Activated T-helper 1 cell treated with anti-CD3 and anti-CD28 coated beads, Interleukin-2, amount 50 U/mL, for 16 hours (primary cell): ENCODE measurements at regions not wholly inside any gene's neighbourhood (a gene's known extent, or its start where the extent isn't known, plus 50 kb on each side); places are given as distances from the start of the nearest gene placed in this dataset.
"Not testable (repeated sequence)": the region's sequence is repeated elsewhere in the genome, so short reads cannot be mapped to it uniquely, and the experiment has no call there.

ENCODE experiments used
- DNase-seq, 2 donors: peaks; one replicate each; pipeline ENCODE4 v3.0.0-alpha.2; 2020; ENCODE audit warnings: low read depth in 1 of 2, low spot score in 1 of 2

DNA sequence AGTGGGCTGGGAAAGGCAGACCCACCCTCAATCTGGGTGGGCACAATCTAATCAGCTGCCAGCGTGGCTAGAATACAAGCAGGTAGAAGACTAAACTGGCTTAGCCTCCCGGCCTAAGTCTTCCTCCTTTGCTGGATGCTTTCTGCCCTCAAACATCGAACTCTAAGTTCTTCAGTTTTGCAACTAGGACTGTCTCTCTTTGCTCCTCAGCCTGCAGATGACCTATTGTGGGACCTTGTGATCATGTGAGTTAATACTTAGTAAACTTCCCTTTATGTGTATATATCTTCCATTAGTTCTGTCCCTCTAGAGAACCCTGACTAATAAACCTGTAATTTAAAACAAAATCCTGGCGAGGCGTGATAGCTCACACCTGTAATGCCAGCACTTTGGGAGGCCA, 51.8 kb upstream of the SLC39A8 start:
- not testable (repeated sequence) for DNase-seq

DNA sequence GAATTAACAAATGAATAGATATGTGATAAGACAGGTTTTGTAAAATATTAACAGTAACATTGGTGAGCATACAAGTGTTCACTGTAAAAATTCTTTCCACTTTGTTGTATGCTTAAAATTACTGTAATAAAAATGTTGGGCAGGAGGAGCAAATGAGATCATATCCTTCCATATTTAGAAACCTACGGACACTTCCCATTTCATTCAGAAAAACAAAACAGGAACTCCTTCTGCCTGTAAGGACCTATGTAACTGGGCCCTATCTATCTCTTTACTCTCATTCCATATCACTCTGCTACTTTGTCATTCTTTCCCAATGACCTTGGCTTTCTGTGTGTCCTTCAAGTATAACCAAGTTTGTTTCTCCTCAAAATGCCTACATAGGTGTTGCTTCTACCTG, 53.7 kb upstream of the SLC39A8 start:
- no peak for DNase-seq

DNA sequence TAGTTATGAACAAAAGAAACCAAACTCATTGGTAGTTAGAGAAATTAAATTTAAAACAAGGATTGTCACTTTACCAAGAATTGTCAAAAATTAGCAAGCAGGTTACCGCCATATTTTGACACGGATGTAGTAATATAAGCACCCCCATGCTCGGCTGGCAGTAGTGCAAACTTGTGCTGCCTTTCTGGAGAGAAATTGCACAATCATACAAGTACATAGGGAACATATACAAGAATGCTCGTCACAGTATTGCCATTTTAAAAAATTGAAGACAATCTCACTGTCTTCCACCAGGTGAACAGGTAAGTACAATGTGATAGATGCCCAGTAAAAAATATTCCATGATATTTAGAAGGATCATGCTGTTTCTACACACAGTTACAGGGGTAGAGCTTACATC, 55.6 kb upstream of the SLC39A8 start:
- DNase-seq, result no peak

DNA sequence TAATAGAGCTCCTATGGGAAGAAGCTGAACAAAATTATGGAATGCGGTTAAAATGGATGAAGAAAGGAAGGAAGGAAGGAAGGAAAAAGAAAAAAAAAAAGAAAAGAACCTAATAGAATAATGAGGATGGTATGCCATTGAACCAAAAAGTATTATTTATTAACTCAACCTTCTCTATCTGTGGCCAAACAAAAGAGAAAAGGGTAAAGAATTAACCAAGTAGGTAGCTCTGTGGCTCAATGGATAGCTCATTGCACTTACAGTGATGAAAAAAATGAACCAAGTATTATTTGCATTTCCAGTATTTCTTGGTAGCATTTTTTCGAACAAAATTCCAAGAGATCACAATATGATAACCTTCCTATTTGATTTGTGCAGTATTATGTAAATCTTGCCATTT, 56.9 kb upstream of the SLC39A8 start:
- no peak for DNase-seq

DNA sequence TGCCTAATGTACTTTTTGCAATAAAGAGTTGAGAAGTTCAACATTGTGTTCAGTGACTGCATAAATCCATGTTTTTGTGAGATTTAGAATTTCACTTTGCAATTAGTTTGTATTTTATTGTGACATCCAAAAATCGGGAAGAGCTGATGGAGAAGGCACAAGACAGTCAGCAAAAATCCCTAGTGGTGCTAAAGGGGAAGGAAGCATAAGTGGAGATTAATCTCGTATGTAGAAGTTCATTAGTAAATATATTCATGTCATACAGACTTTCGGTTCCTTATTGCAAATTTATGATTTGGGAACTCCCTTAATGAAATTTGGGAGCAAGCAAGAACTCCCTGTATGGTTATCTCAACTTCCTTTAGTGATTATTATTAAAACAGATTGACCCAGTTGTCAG, 57.8 kb upstream of the SLC39A8 start:
- DNase-seq, result no peak

DNA sequence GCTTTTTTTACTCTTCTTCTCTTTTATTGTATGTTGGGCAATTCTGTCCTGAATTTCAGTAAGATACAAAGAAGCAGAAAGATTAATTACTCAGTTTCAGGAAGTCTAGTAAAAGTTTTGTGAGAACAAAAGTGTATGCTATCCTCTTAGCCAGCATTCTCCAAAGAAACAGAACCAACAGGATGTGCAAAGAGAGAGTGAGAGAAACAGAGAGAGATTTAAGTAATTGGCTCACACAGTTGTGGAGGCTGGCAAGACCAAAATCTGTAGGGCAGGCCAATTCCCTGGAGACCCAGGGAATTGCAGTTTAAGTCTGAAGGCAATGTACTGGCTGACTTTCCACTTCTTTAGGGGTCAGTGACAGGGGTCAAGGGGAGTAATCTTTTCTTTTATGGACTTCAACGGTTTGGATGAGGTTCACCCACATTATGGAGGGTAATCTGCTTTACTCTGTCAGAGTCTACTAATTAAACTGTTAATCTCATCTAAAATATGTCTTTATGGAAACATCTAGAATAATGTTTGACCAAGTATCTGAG, 59.2 kb upstream of the SLC39A8 start:
- DNase-seq, result no peak

DNA sequence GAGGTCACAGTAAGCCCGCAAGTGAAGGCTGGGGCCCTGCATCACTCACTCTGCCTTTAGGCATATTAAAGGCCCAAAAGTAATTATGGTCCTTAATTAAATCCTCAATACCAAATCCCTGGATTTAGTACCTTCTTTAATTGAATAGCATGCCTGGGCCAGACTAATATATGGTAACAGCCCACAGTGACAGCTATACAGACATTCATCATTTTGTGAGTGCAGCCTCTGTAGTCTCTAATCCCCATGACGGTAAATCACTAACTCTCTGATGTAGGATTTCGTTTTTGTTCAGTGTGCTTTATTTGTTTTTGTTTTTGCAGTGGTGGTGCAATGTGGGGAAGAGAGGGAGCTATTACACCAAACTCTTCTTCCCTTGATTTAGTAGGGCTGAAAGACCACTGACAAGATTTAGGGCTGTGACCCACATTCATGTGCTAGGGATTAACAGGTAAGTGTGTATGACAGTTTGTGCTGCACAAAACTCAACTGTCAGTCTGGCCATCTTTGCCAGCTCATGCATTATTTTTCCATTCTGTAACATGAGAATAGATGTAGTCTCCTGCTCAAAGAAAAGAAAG, 60.6 kb upstream of the SLC39A8 start:
- no peak for DNase-seq

DNA sequence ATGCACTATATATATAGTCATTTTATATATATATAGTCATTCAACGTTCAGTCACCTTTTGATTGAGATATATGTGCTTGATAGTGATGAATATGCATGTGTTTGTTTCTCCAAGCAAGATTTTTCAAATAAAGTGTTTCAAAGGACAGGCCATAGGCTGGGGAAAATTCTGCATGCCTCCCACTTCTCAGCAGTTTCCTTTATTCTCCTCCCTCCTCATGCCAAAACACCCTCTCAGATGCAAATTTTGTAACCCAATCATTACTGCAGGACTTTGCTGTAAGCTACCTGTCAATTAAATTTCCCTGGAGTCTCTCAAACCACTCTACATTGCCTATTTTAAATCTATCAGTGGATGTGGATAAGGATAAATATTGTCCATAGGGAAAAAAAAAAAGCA, 65.6 kb upstream of the SLC39A8 start:
- not testable (repeated sequence) for DNase-seq

DNA sequence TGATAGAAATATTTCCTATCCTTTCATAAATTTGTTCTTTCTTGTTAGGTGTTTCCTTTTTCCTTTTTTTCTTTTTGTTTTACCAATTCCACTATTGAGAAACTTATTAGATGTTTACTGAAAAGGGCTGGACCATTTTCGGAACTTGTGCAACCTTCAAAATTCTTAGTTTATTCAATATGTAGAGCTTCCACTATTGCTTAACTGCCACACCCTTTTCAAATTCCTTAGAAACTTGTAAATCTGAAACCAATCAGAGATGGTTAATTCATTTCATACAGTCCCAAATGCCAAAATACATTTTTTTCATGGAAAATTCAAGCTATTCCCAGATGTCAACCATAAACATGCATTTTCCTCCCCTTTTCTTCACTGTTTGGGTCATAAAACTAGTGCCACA, 66.1 kb upstream of the SLC39A8 start:
- DNase-seq, result no peak

DNA sequence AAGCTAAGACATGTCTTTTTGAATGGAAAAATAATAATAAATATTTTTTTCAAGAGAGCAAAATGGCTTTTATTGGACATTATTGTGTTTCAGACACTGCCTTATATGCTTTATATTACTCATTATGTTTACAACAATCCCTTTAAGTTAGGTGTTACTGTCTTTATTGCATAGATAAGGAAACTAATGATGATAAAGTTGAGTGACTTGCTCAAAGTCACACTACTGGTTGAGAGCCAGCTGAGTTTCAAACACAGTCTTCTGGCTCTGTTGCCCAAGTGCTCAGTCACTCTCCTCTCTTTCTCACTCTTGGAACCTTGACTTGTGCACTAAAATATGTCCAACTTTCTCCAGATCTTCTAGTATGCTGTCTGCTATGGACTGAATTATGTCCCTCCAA, 71.5 kb upstream of the SLC39A8 start:
- DNase-seq, result no peak

DNA sequence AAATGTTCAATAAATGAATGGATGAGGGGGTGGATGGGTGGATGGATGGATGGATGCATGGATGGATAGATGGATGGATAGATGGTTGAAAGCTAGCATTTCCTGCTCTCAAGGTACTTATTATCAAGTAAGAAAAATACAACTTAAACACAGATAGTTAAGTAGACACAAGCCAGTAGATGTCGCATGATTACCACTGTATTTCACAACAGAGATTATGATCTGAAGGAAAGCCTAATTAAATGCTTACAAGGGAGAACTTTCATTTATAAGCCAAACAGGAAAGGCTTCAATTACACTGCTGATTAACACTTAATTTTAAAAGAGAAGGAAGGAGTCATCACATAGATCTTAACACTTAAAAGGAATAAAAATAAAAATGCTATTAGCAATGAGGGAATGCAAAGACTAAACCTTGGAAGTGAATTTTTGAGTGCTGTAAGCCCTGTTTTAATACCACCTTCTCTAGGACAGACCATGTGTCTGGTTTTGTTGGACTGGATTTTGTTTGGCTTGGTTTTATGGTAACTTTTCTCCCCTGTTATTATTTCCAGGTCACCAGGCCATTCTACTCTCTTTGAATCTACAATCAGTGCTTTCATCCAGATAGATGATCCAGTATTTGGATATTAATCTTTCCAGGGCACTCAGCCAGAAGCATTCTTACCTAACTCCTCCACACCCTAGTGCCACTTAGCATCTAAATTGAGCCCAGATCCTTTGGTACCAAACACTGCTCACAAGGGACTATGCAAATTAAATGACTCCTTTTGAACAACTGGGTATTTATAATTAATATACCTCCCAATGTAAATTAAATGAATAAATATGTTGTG, 75.5 kb upstream of the SLC39A8 start:
- no peak for DNase-seq

DNA sequence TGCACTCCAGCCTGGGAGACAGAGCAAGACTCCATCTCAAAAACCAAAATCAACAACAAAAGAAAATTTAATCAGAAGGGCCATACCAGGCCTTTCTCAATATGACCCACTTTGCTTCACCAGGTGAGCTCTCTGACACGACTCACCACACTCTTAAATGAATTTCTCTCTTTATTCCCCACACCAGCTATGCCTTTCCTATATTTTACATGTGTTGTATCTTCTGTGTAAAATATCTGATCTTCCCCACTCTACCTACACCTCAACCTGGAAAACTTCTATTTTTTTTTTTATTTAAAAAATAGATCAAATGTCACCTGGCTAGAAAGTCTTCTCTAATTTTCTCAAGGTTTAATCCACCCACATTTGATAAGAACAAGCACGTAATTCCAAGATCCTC, 77.6 kb upstream of the SLC39A8 start:
- no peak for DNase-seq

DNA sequence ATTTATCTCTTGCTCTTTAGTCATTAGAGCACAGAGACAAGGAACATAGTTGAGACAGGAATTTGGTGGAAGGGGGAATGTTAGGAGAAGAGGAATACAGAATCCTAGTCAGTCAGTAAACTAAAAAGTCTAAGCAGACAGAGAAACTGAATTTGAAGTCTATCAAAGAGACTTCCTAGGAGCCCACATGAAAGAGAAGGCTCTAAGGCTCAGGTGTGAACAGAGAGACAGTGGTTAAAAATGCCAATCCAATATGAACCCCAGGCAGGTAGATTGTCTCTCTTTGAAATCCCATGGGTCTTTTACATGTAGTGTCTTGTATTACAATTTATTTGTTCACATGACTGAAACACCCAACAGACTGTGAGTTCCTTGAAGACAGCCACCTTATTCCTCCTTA, 77.8 kb upstream of the NFKB1 start:
- no peak for DNase-seq

DNA sequence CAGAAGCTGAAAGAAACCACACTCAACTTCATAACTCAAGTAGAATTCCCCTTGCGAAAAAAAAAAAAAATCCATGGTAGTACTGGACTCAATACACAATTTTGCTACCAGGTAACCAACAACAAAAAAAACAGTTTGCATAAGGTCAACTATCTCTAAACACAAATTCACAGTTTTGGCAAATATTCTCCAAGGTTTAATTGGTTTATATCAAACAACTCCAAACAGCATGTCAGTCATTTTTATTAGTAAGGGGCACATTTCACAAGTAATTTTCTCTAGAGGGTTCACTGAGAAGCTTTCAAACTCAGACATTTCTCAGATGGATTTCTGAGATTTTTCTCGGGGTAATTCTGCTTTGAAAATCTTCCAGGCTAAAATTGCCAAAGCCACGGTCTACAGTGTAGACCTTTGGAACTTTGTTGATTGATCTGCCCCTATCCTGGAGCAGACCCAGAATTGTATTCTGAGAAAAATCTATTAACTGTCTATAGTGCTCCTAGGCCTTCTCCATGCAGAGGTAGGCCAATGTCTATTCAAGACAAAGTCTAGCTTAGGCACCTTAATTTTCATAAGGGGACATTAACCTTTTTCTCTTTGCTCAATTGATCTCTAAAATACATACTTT, 73.7 kb upstream of the NFKB1 start:
- DNase-seq, result no peak

DNA sequence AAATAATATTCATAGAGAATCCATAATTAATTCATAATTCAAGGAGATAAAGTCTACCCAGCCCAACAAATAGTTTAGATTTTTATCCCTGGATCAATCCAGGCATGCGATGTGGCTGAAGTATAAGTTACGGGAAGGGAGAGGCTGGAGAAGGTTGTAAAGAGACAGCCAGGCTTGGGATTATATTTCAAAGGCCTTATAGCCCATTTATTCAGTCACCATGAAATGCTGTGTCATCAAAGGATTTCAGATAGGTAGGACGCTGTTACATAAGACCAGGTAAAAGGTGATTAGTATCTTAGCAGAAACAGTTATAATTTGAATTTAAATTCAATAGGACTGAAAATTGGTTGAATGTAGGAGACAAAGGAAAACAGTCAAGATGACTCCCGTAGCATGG, 73.0 kb upstream of the NFKB1 start:
- DNase-seq, result no peak

DNA sequence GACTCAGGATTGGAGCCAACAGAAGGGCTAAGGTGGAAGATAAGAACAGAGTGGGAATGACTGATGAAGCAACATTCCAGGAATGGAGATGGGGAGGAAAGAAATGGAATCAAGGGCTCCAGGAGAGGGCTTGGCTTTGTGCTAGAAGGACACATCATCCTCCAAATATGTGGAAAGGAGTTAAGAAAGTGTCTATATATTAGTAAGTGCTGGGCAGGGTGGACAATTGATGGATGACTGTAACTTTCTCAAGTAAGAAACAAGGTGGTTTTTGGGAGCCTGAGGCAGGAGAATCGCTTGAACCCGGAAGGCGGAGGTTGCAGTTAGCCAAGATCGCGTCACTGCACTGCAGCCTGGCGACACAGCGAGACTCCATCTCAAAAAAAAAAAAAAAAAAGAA, 71.6 kb upstream of the NFKB1 start:
- no peak for DNase-seq

DNA sequence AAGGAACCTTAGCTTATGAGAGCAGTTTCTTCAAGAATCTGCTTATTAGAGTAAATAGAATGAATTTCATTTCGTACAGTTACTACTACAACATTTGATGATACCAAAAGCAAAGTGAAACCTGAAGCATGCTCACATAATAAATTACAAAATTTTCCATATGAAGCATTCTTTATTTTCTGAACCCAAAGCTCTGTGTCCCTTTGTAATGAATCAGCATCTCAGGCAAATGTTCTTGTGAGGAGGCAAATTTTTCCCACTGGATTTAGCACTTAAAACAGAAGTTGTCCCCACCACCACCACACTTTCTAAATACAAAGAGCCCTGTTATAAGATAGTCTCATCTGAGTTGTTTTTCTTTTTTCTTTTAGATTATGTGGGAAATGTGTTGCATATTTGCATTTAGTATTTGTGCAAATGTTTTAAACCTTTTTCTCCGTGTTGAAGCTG, 70.7 kb upstream of the NFKB1 start:
- no peak for DNase-seq

DNA sequence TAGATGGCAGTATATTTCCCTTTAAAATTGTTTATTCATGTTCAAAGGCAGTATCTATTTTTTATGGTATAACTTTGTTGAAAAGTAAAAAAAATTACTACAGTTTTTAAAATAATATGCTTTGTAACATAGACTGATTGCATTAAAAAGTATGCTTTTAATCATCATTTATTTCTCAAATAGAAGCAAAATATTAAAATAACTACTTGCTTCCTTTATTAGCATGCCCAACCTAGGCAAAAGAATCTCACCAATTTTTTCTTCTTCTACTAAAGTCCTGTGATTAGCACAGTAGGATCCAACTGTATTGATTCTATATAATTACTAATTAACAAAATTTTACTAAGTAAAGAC, 69.6 kb upstream of the NFKB1 start:
- no peak for DNase-seq

DNA sequence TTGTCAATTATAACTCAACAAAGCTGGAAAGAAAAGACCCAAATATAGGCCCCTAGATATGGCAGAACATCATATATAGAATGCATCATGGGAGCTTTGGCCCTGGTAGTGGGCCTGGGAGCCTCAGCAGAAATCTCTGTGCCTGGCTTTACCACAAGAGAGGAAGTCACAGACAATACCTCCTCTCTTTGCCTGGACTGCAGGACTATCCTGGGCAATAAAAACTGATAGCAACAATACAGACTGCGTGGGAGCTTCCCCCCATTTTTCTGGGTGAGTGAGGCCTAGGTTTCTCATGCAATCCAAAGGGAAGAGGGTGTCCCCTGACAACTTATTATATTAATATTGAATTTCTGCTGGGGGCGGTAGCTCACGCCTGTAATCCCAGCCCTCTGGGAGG, 64.0 kb upstream of the NFKB1 start:
- no peak for DNase-seq

DNA sequence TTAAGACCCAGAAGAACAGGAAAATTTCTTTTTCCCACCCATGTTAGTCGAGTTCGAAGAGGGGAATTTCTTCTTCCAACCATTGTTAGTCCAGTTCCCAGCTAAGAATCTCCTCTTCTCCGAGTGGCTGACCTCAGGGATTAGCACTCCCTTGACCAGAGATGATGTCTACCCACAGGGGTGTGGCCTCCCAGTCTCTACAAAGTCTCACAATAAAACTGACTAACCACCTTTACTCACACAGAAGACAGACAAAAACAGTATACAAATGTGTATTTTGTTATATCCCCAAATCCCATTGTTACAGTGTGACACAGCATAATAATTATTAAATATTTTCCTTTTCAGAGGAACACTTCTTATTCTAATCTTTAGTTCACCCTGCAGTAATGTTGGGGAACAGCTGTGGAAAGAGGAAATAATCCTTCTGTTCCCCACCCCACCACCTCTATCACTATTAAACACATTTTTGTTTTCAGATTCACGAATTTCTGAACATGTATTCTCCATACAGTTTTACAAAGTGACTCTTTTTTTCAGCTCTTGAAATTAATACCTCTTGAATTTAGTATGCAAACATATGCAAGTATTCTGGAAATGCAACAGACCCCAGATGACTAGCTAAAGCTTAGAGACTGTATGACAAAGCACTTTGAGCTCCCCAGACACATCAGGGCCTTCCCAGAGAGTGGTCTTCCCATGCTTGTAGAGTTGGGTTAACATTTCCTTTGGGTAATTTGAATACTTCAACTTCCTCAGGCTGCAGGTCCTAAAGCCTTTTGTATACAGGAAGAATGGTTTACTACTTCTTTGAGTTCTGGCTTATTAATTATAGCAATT, 62.5 kb upstream of the NFKB1 start:
- no peak for DNase-seq

DNA sequence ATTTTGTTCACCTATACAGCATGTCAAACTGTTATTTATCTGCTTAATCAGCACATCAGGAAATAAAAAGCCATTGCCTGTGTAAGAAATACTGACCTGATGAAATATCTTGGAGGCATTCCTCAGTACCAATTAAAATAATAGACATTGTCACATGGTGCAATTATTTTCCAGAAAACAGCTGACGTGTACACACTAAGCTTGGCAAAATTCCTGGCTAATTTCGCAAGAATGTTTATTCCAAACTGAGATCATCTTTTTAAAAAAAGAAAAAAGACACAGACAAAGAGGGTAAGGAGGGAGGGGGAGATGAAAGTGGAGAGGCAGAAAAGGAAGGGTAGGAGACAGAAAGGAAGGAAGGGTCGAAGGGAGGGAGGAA, 61.9 kb upstream of the NFKB1 start:
- no peak for DNase-seq

DNA sequence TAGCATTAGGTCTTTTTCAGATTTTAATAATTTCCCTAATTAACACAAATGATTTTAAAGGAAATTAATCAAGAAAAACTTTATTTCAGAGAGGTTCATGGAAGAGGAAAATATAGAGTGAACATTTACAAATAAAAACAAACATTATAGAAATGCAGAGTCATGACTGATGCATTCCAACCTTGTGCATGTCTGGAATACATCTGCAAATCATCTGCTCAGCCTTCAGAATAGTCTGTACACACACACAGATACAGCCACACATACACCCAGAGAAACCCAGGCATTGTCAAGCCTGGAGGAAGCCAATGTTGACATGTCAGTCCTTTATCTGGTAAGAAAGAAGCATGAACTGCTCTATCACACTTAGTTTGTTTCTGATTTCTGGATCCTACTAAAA, 61.3 kb upstream of the NFKB1 start:
- DNase-seq, result no peak
